Activated naive CD4-positive, alpha-beta T cell treated with anti-CD3 and anti-CD28 coated beads, Interleukin-2, amount 10 ng/mL, durations not matched to agents 7 days and 5 days (primary cell): ENCODE measurements at regions not wholly inside any gene's neighbourhood (a gene's known extent, or its start where the extent isn't known, plus 50 kb on each side); places are given as distances from the start of the nearest gene placed in this dataset.
"Not testable (repeated sequence)": the region's sequence is repeated elsewhere in the genome, so short reads cannot be mapped to it uniquely, and the experiment has no call there.

Experiments used
- CTCF ChIA-PET: fragments of 350-600 bp; sonication (Branson Sonifier 250); formaldehyde crosslinking; loops from one replicate; lab custom pipeline; 2021; ENCODE audit warnings: antibody characterized with exemption; lab: Charles Lee
- DNase-seq: peaks from one replicate; pipeline ENCODE4 v3.0.0-alpha.2; 2020
- H3K27ac Mint-ChIP-seq: one replicate; pipeline ENCODE4 v1.8.0; 2021; ENCODE audit warnings: mild to moderate bottlenecking, moderate library complexity, mixed read lengths
- H3K27me3 Mint-ChIP-seq: one replicate; pipeline ENCODE4 v1.8.0; 2021; ENCODE audit warnings: mild to moderate bottlenecking, mixed read lengths
- H3K36me3 Mint-ChIP-seq: one replicate; pipeline ENCODE4 v1.8.0; 2021; ENCODE audit warnings: mixed read lengths
- H3K4me1 Mint-ChIP-seq: one replicate; pipeline ENCODE4 v1.8.0; 2021; ENCODE audit warnings: mixed read lengths
- H3K4me3 Mint-ChIP-seq: one replicate; pipeline ENCODE4 v1.8.0; 2021; ENCODE audit warnings: mild to moderate bottlenecking, moderate library complexity, mixed read lengths
- H3K9me3 Mint-ChIP-seq: one replicate; pipeline ENCODE4 v1.8.0; 2021; ENCODE audit warnings: mixed read lengths

DNA sequence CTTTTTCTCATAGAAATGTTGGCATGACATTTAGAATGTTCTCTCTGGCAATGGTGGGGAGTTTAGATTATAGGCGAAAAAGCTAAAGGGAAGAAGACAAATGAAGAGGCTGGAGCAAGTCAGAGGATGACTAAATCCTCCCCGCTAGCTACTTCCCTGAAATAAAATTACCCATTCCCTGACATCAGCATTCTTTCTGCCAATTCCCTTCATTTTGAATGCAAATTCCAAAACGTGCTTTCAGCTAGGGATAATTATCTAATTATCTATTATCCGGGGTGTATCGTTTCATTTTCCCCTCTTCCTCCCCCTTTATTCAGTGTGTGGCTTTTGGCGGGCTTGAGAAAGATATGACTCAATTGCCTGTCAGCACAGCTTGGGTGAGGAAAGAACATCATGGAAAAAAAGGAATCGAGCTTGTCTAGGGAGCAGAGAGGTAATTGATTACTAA lies 672.3 kb downstream of the TNS3 start:
- H3K4me3 Mint-ChIP-seq, result no peak overlapping the region
- CTCF ChIA-PET, result no interaction called here

DNA sequence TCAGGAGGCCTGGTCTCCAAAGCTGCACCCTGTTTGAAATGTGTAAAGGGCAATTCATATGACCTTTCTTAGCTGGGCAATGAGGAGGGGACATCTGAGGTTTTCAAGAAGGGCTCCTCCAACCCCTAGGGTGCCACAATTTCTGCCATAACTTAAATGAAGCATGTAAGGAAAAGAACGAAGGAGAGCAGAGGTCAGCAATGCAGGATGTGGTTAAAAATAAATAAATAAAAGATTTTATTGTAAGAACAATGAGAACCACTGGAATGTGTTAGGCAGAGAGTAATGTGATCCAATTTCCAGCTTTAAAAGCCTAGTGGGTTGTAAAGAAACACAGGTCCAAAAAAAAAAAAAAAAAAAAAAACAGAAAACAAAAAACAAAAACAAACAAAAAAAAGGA lies 673.1 kb downstream of the TNS3 start:
- H3K36me3 Mint-ChIP-seq, result no peaks in the 10 kb centered on the region
- CTCF ChIA-PET, result no interaction called here
- no peak overlapping the region for H3K4me3 Mint-ChIP-seq
- DNase-seq, result no peak
- no peak overlapping the region for H3K27ac Mint-ChIP-seq
- H3K9me3 Mint-ChIP-seq, result peaks cover 5% of the 10 kb centered on the region
- H3K4me1 Mint-ChIP-seq, result no peaks in the 10 kb centered on the region
- H3K27me3 Mint-ChIP-seq, result no peaks in the 10 kb centered on the region

More for the DNA sequence above, 672.3 kb downstream of the TNS3 start:
- no peak for DNase-seq
- Mint-ChIP-seq H3K4me1 (no peaks in the 10 kb centered on the region), H3K9me3 (peaks cover 5% of the 10 kb centered on the region), H3K36me3 (no peaks in the 10 kb centered on the region), H3K27me3 (no peaks in the 10 kb centered on the region), H3K27ac (no peak overlapping the region)

DNA sequence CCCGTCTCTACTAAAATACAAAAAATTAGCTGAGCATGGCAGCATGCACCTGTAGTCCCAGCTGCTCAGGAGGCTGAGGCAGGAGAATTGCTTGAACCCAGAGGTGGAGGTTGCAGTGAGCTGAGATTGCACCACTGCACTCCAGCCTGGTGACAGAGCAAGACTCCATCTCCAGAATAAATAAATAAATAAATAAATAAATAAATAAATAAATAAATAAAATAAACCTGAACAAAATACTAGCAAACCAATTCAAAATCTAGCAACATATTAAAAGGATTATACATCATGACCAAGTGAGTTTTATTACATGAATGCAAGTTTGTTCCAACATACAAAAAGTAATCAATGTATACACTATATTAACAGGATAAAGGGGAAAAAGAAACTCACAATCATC lies 677.4 kb downstream of the TNS3 start:
- H3K9me3 Mint-ChIP-seq, result peaks cover 12% of the 10 kb centered on the region
- H3K4me3 Mint-ChIP-seq, H3K27ac Mint-ChIP-seq, H3K4me1 Mint-ChIP-seq, H3K27me3 Mint-ChIP-seq, CTCF ChIA-PET, H3K36me3 Mint-ChIP-seq, DNase-seq: not testable (repeated sequence)

DNA sequence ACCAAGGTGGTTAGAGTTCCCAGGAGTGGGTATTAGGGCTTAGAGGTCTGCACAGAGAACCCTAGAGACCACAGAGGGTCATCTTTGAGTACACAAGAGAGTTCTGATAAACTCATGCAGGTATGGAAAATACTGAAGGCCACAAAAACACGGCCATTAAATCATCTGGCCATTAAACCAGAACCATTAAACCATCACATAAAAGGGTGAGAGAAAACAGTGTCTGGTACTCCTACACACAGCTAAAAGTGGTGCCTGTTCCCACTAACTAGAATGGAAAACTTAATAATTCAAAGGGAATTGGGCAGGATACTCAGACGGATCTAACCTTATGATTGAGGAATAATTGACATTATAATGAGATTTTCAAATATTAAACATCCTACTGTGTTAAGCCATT lies 679.4 kb downstream of the TNS3 start:
- Mint-ChIP-seq H3K9me3 (peaks cover 13% of the 10 kb centered on the region), H3K4me3 (no peak overlapping the region), H3K4me1 (no peaks in the 10 kb centered on the region), H3K27me3 (no peaks in the 10 kb centered on the region), H3K36me3 (no peaks in the 10 kb centered on the region), H3K27ac (no peak overlapping the region)
- CTCF ChIA-PET, result no interaction called here
- no peak for DNase-seq

DNA sequence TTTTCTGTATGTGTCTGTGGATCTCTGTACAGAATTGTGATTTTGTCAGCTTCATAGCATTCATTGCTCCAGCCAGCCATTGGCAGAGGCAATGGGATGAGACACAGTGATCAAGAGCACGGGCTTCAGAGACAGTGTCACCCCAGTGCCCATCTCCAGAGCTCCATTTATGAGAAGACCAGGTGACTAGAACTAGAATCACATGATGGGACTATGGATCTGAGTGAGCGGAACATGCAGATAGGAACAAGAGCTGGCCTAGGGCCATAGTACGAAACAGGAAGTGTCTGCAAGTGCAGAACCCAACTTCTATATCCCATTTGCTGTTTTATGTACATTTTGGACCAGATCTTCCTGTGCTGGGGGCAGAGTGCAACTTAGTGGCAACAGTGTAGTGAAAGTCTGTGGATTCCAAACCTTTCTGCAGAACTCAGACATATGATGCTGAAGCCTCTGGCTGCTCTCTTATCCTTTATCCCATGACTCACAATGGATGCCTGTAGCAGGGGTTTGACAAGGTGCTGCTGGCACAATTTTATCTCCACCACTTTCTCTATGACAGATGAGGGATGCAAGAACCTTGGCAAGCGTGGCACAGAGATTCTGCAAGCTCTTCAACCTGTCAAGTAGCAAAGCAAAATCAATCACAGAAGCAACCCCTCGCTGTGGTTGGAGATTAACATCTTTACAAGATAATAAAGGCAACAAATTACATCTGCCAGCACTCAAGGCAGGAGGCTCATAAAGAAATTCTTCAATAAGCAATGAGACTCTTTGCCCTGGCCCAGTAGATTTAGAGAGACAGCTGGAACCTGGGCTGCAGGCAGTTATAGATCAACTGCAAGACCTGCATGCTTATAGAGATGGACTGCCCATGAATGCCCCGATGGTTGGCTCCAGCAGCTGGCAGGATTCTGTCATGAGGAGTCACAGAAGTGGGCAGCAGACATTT lies 681.3 kb downstream of the TNS3 start:
- Mint-ChIP-seq H3K27me3 (no peaks in the 10 kb centered on the region), H3K27ac (no peak overlapping the region)

DNA sequence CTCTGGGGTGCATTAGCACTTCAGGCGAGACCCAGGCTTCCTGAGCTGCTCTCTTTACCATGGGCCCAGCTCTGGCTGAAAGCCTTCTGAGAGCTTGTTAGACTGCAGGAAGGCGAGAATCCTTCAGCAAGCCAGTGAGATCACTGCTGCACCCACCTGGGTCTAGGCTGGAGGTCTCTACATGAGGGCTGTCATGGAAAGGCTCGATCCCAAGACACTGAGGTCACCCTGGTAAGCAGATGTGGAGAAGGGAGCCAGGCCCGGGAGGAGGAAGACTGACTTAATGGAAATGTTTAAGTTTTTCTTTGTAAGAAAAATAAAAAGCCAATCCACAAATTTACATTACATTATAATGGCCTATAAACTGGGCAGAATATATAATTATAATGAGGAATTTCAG lies 684.5 kb downstream of the TNS3 start:
- CTCF ChIA-PET, result no interaction called here
- H3K27me3 Mint-ChIP-seq, result no peaks in the 10 kb centered on the region
- H3K4me1 Mint-ChIP-seq, result no peaks in the 10 kb centered on the region
- H3K9me3 Mint-ChIP-seq, result peaks cover 9% of the 10 kb centered on the region
- H3K4me3 Mint-ChIP-seq, result no peak overlapping the region
- H3K27ac Mint-ChIP-seq, result no peak overlapping the region
- no peak for DNase-seq
- H3K36me3 Mint-ChIP-seq, result no peaks in the 10 kb centered on the region

More for the DNA sequence above, 681.3 kb downstream of the TNS3 start:
- no peak for DNase-seq
- CTCF ChIA-PET, result no interaction called here
- Mint-ChIP-seq H3K9me3 (peaks cover 11% of the 10 kb centered on the region), H3K4me3 (no peak overlapping the region), H3K4me1 (no peaks in the 10 kb centered on the region), H3K36me3 (no peaks in the 10 kb centered on the region)

DNA sequence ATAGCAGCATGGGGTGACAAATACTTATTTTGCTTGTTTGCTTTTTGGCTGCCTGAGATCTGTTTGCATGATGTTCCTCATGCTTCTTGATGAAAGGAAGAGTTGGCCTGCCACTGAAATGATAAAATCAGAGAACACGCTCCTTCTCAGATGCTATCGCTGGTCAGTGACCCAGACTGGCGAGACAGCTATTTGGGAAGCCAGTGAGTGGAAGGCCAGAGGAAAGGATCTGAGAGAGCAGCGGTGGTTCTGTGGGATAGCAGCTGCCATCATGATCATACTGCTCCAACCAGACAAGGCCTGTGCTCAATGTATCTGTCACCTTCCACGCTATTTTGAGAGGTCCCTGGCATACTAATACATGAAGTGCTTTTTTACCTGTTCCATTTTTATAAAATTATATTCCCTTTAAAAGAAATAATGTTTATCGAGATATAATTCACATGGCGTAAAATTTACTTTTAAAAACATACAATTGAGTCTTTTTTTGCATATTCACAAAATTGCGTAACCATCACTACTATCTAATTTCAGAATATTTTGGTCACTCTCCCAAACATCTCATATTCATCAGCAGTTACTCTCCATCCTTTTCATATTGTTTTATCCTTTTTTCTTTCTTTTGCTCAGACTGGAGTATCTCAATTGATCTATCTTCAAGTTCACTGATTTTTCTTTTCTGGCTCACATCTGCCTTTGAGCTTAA lies 695.1 kb downstream of the TNS3 start:
- H3K36me3 Mint-ChIP-seq, result no peaks in the 10 kb centered on the region
- DNase-seq, result no peak
- no peak overlapping the region for H3K4me3 Mint-ChIP-seq
- no peaks in the 10 kb centered on the region for H3K4me1 Mint-ChIP-seq
- no peaks in the 10 kb centered on the region for H3K27me3 Mint-ChIP-seq
- no peaks in the 10 kb centered on the region for H3K9me3 Mint-ChIP-seq
- H3K27ac Mint-ChIP-seq, result no peak overlapping the region
- CTCF ChIA-PET, result no interaction called here

DNA sequence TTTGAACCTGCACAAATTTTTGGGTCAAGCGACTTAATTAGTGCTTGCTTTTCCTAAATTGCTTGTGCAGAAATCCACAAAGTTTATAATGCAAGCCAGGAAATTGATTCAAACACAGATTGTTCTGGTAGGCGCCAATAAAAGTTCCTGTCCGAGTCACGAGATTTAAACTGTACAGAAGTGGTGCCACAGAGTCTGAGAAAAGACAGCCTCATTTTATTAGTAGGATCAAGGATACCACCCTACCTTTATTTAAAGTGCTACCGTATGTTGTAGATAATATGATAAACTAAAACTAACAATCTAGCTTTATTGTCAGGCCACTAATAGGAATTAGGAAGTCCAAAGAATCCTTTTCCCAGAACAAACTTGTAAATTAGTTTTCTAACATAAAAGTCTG lies 696.7 kb downstream of the TNS3 start:
- CTCF ChIA-PET, result no interaction called here
- Mint-ChIP-seq H3K36me3 (no peaks in the 10 kb centered on the region), H3K27me3 (no peaks in the 10 kb centered on the region), H3K27ac (no peak overlapping the region), H3K4me1 (no peaks in the 10 kb centered on the region), H3K4me3 (no peak overlapping the region), H3K9me3 (peaks cover 2% of the 10 kb centered on the region)
- DNase-seq, result no peak

DNA sequence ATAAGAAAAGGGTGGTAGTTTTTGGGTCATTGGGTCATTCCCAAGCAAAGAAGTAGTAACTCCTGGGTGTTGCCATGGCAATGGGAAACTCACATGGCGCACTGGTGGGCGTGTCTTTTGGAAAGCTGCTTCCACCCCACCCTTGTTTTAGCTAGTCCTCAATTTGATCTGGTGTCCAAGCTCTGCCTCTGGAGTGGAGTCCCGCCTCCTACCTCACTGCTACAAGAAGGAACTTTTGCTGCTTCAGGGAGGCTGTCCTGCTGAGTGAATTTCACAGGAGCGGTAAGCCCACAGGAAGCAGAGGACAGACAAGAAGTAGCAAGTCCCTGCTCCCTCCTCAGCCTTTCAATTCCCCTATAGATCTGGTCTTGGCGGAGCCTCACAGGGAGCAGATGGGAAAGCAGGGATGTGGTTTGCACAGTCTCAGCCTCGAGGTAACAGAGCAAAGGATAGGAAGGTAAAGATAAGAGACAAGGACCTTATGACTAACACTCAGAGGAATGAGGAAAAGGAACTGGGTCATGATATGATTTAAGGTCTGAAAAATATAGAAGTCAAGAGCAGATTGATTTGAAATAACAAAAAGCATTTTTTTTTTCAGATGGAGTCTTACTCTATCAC lies 700.3 kb downstream of the TNS3 start:
- CTCF ChIA-PET, result no interaction called here
- H3K27me3 Mint-ChIP-seq, result no peaks in the 10 kb centered on the region
- no peak overlapping the region for H3K4me3 Mint-ChIP-seq
- no peaks in the 10 kb centered on the region for H3K36me3 Mint-ChIP-seq
- no peaks in the 10 kb centered on the region for H3K4me1 Mint-ChIP-seq
- H3K27ac Mint-ChIP-seq, result no peak overlapping the region
- DNase-seq, result no peak
- H3K9me3 Mint-ChIP-seq, result peaks cover 4% of the 10 kb centered on the region

DNA sequence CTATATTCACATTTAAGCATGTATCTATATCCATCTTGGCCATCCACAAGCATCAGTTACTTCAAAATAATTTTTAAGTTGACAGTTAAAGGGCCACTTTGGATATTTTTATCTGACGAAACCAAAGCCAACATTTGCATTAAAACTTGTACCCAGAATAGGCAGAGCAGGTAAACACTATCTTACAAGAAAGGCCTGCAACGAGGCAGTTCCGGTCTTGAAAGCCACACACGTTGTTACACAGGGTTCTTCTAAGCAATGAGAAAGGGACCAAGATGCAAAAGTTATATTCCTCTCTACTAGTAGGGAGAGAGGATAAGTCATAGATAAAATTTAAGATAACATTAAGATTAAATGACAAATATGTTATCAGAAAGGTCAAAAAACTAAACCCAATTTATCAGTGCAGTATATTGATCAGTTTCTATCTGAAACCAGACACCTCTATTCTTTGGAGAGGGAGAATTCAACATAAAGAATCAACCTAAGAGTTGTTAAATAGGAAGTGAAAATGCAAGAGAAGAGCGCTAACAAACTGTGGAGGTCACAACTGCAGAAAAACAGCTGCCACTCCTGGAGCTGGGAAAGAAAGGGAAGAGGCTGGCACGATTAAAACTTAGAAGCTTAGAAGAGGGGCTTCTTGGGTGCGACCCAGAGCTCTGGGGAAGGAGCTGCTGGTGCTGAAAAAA lies 701.3 kb downstream of the TNS3 start:
- CTCF ChIA-PET, result no interaction called here
- H3K27me3 Mint-ChIP-seq, result no peaks in the 10 kb centered on the region
- no peak for DNase-seq
- H3K27ac Mint-ChIP-seq, result no peak overlapping the region
- H3K36me3 Mint-ChIP-seq, result no peaks in the 10 kb centered on the region
- no peak overlapping the region for H3K4me3 Mint-ChIP-seq
- peaks cover 4% of the 10 kb centered on the region for H3K9me3 Mint-ChIP-seq
- no peaks in the 10 kb centered on the region for H3K4me1 Mint-ChIP-seq

DNA sequence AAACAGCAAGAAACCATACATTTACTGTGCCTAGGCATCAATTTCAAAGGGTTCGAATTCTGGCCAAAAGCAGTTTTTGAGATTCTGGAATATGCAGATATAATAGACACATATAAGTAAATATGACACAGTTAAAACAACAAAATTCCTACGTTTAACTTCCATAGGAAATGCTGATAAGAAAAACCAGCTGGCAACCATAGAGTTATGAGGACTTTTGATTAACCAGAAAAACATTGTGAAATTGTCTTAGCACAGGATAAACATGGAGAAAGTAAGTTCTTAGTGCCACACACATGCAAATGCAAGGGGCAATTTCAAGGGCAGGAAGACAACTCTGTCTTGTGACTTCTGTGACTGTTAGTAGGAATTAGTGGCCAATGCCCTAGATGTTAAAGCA lies 702.1 kb downstream of the TNS3 start:
- CTCF ChIA-PET, result no interaction called here

DNA sequence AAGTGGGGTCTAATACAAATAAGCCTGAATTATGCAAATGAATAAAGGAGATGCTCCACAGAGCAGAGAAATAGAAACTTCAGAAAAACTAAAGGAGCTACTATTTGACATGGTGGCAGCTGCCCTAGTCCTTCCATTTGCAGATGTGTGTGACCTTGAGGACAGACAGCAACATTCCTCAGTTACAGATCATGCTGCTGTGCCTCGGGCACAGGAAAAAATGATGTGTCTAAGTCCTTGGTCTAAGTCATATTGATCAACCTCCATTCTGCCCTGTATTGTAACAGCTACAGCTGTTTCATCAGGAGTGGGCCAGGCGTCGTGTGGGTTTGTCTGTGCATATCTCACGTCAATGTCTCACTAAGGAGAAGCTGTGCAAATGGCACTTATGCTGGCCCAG lies 710.4 kb downstream of the TNS3 start:
- Mint-ChIP-seq H3K36me3 (no peaks in the 10 kb centered on the region), H3K4me3 (no peak overlapping the region), H3K9me3 (no peaks in the 10 kb centered on the region), H3K4me1 (no peaks in the 10 kb centered on the region), H3K27ac (no peak overlapping the region), H3K27me3 (no peaks in the 10 kb centered on the region)
- DNase-seq, result no peak
- CTCF ChIA-PET, result no interaction called here

More for the DNA sequence above, 702.1 kb downstream of the TNS3 start:
- peaks cover 4% of the 10 kb centered on the region for H3K9me3 Mint-ChIP-seq
- H3K36me3 Mint-ChIP-seq, result no peaks in the 10 kb centered on the region
- no peak overlapping the region for H3K4me3 Mint-ChIP-seq
- no peak for DNase-seq
- no peaks in the 10 kb centered on the region for H3K27me3 Mint-ChIP-seq
- no peaks in the 10 kb centered on the region for H3K4me1 Mint-ChIP-seq
- H3K27ac Mint-ChIP-seq, result no peak overlapping the region

DNA sequence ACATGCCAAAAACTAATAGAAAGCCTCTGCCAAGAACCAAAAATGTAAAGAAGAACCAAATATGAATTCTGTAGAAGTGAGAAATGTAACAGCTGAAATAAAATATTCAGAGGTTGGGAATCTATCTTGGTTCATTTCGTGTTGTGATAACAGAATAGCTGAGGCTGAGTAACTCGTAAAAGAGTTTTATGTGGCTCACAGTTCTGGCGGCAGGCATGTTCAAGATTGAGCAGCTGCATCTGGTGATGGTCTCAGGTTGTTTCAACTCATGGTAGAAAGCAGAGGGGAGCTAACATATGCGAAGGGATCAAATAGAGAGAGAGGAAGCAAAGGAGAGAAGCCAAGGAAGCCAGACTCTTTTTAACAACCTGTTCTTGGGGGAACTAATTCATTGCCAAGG lies 717.2 kb downstream of the TNS3 start:
- H3K4me1 Mint-ChIP-seq, result no peaks in the 10 kb centered on the region
- DNase-seq, result no peak
- no peaks in the 10 kb centered on the region for H3K27me3 Mint-ChIP-seq
- CTCF ChIA-PET, result no interaction called here
- no peak overlapping the region for H3K4me3 Mint-ChIP-seq
- H3K27ac Mint-ChIP-seq, result no peak overlapping the region
- no peaks in the 10 kb centered on the region for H3K36me3 Mint-ChIP-seq
- H3K9me3 Mint-ChIP-seq, result peaks cover 7% of the 10 kb centered on the region

DNA sequence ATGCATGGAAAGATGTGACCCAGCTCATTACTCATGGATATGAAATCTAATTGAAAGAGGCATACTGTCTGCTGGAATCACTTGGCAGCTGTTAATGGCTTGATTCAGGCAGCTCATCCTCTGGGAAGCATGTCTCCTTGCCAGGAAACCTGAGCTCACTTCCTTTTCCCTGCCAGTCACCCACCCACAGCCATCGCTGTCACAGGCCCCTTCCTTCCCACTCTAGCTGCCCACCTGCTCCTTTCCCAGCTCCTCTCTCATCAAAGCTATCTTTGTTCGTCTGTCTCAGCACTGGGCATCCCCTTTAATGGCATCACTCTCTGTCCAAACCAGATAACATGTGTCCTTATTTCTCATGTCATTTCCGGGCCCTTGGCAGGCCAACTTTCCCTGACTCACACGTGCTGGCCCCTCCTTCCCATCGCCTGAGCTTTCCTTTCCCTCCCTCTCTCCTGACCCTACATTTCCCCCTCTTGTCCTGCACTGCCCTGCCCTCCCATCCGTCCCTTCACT lies 721.9 kb downstream of the TNS3 start:
- CTCF ChIA-PET, result interaction anchor here (1.3 kb wide), 1 partner anchor 941 kb away, joined by 3 read pairs; no protein-coding TSS in a partner anchor
- peaks cover 11% of the 10 kb centered on the region for H3K9me3 Mint-ChIP-seq
- H3K27me3 Mint-ChIP-seq, result no peaks in the 10 kb centered on the region
- H3K4me3 Mint-ChIP-seq, result no peak overlapping the region
- no peaks in the 10 kb centered on the region for H3K36me3 Mint-ChIP-seq
- no peak overlapping the region for H3K27ac Mint-ChIP-seq
- DNase-seq, result no peak
- H3K4me1 Mint-ChIP-seq, result no peaks in the 10 kb centered on the region
